ENCODE measurements at regions not wholly inside any gene's neighbourhood (a gene's known extent, or its start where the extent isn't known, plus 50 kb on each side); places are given as distances from the start of the nearest gene placed in this dataset.
"Not testable (repeated sequence)": the region's sequence is repeated elsewhere in the genome, so short reads cannot be mapped to it uniquely, and the experiment has no call there.

GRCh38 chr1:146317785-146318184 is 89.0 kb upstream of the NOTCH2NLA start:
- TF ChIP-seq CTCF (IDR thresholded peaks at IDR 0.05; ENCODE audit: extremely low read depth in 1 of 2, insufficient read depth in 1 of 2, low read depth in 1 of 2, low read length in 2 of 2); EZH2 (IDR thresholded peaks at IDR 0.05; ENCODE audit: borderline replicate concordance, low read depth, low read length, severe bottlenecking); POLR2A (IDR thresholded peaks at IDR 0.05; ENCODE audit: low read depth, low read length); JUN (IDR thresholded peaks at IDR 0.05; ENCODE audit: borderline replicate concordance, insufficient read depth, insufficient read length, low read depth); MAX (IDR thresholded peaks at IDR 0.05; ENCODE audit: insufficient read depth, insufficient read length); POLR2AphosphoS5 (IDR thresholded peaks at IDR 0.05; ENCODE audit: insufficient read depth, low read depth, low read length): not testable (repeated sequence)
